Skin of body (tissue), 1 donor: ENCODE measurements at regions not wholly inside any gene's neighbourhood (a gene's known extent, or its start where the extent isn't known, plus 50 kb on each side); places are given as distances from the start of the nearest gene placed in this dataset.
A peak's percentile ranks its signal among the peaks of the same experiment; 100 is the strongest.

Experiments used
- DNase-seq: peaks from one replicate; lab custom pipeline; 2025; lab: John Stamatoyannopoulos, UW

- no peak for DNase-seq
These were observed 151.7 kb downstream of the NUAK1 start for GRCh38 chr12:105986779-105987684.

GRCh38 chr12:105987685-105988035, 151.1 kb downstream of the NUAK1 start:
- no peak for DNase-seq

- DNase-seq: no peak
These were observed 145.7 kb downstream of the NUAK1 start for GRCh38 chr12:105992849-105993740.

- peak; percentile 14 for DNase-seq
These were observed 144.8 kb downstream of the NUAK1 start for GRCh38 chr12:105993766-105994555.

GRCh38 chr12:105995961-105996431, 142.8 kb downstream of the NUAK1 start:
- DNase-seq: no peak

- DNase-seq: no peak
These were observed 140.2 kb downstream of the NUAK1 start for GRCh38 chr12:105998561-105998960.

- no peak for DNase-seq
These were observed 138.2 kb downstream of the NUAK1 start for GRCh38 chr12:106000382-106001104.

GRCh38 chr12:106001105-106001836, 137.5 kb downstream of the NUAK1 start:
- DNase-seq: no peak

GRCh38 chr12:106001837-106002218, 136.9 kb downstream of the NUAK1 start:
- no peak for DNase-seq

- DNase-seq: no peak
These were observed 135.5 kb downstream of the NUAK1 start for GRCh38 chr12:106003297-106003696.

GRCh38 chr12:106004289-106004688, 134.5 kb downstream of the NUAK1 start:
- DNase-seq: no peak

GRCh38 chr12:106006382-106006781, 132.4 kb downstream of the NUAK1 start:
- no peak for DNase-seq

GRCh38 chr12:106006940-106007339, 131.8 kb downstream of the NUAK1 start:
- no peak for DNase-seq

GRCh38 chr12:106010741-106011140, 128.0 kb downstream of the NUAK1 start:
- DNase-seq: no peak
